GM12873 (cell line): ENCODE measurements at regions not wholly inside any gene's neighbourhood (a gene's known extent, or its start where the extent isn't known, plus 50 kb on each side); places are given as distances from the start of the nearest gene placed in this dataset.

Experiments
- TF ChIP-seq, protein P1 (sequence below): IDR thresholded peaks from 2 replicates; pipeline ENCODE4 v1.5.1; 2012; ENCODE audit warnings: low read depth, mild to moderate bottlenecking, moderate library complexity, low read length, control low read depth; ENCODE audit not compliant: insufficient read depth; ENCODE audit errors: missing control alignments

DNA sequence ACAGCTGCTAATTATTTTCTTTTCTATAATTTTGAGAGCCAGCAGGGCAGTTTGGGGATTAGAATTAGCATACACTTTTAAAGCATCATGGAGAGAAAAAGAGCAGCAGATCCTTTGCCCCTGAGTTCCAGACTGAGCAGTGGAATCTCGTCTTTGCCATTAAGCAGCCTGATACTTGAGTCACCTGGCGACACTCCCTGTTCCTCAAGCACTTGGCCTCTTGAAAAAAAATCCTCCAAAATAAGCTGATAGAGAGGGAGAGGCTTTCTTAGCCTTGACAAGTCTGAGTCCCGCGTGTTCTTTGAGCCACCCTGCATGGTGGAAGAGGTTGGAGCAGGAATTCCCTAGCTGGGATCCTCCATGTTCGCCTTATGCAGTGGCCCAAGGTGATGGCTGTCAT lies 398.3 kb downstream of the IRX2 start:
- TF ChIP-seq, protein P1, sequence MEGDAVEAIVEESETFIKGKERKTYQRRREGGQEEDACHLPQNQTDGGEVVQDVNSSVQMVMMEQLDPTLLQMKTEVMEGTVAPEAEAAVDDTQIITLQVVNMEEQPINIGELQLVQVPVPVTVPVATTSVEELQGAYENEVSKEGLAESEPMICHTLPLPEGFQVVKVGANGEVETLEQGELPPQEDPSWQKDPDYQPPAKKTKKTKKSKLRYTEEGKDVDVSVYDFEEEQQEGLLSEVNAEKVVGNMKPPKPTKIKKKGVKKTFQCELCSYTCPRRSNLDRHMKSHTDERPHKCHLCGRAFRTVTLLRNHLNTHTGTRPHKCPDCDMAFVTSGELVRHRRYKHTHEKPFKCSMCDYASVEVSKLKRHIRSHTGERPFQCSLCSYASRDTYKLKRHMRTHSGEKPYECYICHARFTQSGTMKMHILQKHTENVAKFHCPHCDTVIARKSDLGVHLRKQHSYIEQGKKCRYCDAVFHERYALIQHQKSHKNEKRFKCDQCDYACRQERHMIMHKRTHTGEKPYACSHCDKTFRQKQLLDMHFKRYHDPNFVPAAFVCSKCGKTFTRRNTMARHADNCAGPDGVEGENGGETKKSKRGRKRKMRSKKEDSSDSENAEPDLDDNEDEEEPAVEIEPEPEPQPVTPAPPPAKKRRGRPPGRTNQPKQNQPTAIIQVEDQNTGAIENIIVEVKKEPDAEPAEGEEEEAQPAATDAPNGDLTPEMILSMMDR = no peak

DNA sequence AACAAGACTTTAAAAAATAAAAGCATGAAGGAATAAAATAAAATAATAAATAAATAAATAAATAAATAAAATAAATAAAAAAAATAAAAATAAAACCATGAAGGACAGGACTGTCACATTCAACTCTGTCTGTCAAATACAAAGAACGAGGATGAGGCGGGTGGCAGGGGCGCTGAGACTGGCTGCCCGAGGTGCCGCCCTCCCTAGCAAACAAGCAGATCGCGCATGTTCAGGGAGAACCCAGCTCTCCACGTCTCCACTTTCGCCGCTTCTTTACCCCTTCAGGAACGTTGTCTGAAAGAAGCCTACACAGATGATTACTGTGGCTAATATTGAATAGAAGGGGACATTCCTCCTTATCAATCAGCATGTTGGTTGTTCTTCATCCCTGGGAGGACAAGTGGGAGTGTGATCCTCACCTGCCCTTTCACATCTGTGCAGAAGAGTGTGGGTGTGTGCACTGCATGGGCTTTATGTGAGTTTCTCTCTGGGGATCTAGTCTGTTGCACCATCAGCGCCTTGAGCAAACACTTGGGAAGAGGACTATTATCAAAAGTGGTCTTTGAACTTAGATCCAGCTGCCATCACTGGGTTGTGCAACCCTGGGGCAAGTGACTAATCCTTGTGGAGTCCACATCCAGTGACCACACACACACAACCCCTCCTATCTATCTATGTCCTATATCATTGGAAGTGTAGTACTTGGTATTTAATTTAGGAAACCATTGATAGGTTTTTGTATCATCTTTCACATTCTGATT lies 399.2 kb downstream of the IRX2 start:
- TF ChIP-seq, protein P1 = no peak

DNA sequence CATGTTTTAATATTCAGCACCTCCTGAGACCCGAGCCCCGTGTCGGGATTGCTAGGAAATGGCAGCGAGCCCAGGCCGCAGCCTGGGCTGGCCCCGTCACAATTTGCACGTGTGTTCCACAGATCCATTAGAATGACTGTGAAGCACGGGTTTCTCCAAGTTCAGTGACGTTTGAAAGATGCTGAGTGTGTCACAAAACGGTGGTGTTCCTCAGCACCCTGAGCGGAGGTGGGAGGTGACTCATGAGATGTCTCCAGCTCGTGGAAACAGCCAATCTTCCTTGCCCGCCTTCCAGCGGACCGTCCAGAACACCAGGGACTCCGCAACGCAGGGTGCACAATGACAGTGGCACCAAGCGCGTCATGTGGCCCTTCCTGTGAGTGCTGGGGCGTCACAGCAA lies 412.8 kb downstream of the IRX2 start:
- TF ChIP-seq, protein P1 = no peak

DNA sequence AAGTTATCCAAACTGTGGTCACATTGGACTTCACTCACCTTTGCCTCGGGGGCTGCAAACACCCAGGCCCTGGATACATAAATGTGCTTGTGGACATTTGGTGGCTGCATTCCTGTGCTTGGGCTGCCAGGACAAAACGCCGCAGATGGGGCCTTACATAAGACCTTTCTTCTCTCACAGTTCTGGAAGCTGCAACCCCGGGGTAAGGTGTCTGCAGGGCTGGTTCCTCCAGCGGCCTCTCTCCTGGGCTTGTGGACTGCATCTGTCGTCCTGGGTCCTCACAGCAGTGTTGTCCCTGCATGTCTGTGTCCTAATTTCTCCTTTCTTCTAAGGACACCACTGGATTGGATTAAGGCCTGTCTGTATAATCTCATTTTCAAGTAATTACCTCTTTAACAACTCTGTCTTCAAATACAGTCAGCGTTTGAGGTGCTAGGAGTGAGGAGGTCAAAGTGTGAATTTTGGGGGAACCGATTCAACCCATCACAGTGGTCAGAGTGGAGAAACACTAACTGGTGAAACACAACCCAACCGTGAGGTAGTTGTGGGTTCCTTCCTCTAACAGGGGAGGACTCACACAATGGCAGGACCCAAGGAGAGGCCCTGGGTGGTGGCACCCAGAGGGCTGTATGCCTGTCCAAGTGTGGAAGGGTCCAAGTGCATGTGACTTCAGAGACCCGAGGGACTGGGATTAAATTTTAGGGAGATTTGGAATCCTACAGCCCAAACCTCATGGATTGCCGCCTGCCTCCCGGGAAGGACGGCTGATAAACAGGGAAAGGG lies 415.6 kb downstream of the IRX2 start:
- TF ChIP-seq, protein P1 = no peak

DNA sequence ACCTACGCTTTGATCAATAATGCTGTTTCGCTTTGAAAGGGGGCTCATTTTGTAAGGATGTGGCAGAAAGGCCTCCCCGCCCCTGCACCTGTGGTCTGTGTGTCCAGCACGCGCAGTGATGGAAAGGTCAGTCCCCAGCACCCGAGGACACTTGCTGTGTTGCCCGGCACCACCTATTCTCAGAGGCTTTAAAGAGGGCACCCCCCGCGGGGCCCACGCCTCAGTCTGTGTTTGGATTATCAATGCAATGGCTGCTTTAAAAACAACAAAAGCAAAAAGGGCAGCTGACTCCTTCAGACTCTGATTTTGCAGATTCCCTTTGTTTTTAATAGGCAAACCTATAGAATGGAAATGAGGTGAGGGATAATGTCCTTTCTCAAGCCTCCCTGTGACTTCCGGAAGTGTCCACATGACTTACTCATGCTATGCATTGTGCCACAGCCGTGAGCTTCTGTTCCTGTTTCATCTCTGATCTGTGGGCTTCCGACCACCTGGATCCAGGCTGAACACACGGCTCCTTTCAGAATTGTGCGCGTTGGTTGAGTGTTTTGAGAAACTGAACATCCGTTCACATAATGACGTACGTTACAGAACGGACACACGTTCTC lies 416.2 kb downstream of the IRX2 start:
- TF ChIP-seq, protein P1 = no peak

DNA sequence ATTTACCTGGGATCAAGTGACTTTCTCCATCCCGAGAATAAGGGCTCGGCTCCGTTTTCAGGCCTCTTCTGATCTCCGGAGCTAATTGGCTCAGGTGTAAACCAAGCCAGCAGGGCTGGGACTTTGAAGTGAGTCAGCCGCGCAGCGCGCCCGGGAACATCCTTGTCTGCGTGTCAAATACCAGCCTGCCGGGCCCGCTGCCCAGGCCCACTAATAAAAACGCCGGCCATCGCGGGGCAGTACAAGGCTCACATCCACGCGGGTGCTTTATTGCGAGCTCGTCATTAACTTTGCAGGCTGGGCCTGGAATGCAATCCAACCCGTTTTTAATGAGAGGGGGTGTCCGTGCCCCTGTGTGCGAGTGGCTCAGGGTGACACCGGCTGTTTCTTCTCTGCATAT lies 416.8 kb downstream of the IRX2 start:
- TF ChIP-seq, protein P1 = no peak

- TF ChIP-seq, protein P1 = no peak
These were observed 418.2 kb downstream of the IRX2 start for GRCh38 chr5:2333291-2333690.
